Karpas-422 (cell line): ENCODE measurements at regions not wholly inside any gene's neighbourhood (a gene's known extent, or its start where the extent isn't known, plus 50 kb on each side); places are given as distances from the start of the nearest gene placed in this dataset.

Experiments used
- DNase-seq: peaks from one replicate; pipeline ENCODE4 v3.0.0-alpha.2; 2015
- H2AFZ ChIP-seq: fragments of 200-600 bp; sonication (generic); 2 replicates; pipeline ENCODE4 v1.6.1; 2014; ENCODE audit warnings: antibody characterized with exemption, low read length, mixed read lengths
- H3K27ac ChIP-seq: fragments of 200-600 bp; sonication (generic); 2 replicates; pipeline ENCODE4 v1.5.1; 2014; ENCODE audit warnings: mild to moderate bottlenecking, low read length, moderate library complexity
- H3K27me3 ChIP-seq: fragments of 200-600 bp; sonication (generic); 2 replicates; pipeline ENCODE4 v1.6.1; 2014; ENCODE audit warnings: low read length, mixed read lengths
- H3K36me3 ChIP-seq: fragments of 200-600 bp; sonication (generic); 2 replicates; pipeline ENCODE4 v1.6.1; 2014; ENCODE audit warnings: low read length, mixed read lengths; ENCODE audit not compliant: insufficient read depth
- H3K4me1 ChIP-seq: fragments of 200-600 bp; sonication (generic); 2 replicates; pipeline ENCODE4 v1.6.1; 2014; ENCODE audit warnings: mild to moderate bottlenecking, low read length, mixed read lengths
- H3K4me2 ChIP-seq: fragments of 200-600 bp; sonication (generic); 2 replicates; pipeline ENCODE4 v1.6.1; 2014; ENCODE audit warnings: low read length, low read depth, mild to moderate bottlenecking; ENCODE audit not compliant: poor library complexity, severe bottlenecking
- H3K4me3 ChIP-seq: fragments of 200-600 bp; sonication (generic); 2 replicates; pipeline ENCODE4 v1.5.1; 2014; ENCODE audit warnings: mild to moderate bottlenecking, antibody characterized with exemption, low read length, mixed read lengths
- H3K79me2 ChIP-seq: fragments of 200-600 bp; sonication (generic); 2 replicates; pipeline ENCODE4 v1.6.1; 2014; ENCODE audit warnings: mild to moderate bottlenecking, low read length, mixed read lengths
- H3K9ac ChIP-seq: fragments of 200-600 bp; sonication (generic); 2 replicates; pipeline ENCODE4 v1.6.0; 2014; ENCODE audit warnings: low read length
- H3K9me2 ChIP-seq: fragments of 200-600 bp; sonication (generic), shearing (Covaris generic); replicated peaks from 2 replicates; pipeline ENCODE4 v1.6.0; 2014; ENCODE audit warnings: mild to moderate bottlenecking, low read length, moderate library complexity; ENCODE audit not compliant: insufficient read depth
- H3K9me3 ChIP-seq: fragments of 300-700, 200-600 bp; sonication (generic); 2 replicates; pipeline ENCODE4 v1.6.1; 2014; ENCODE audit warnings: low read length, mixed read lengths
- H4K20me1 ChIP-seq: fragments of 200-600 bp; sonication (generic); 2 replicates; pipeline ENCODE4 v1.6.1; 2014; ENCODE audit warnings: mild to moderate bottlenecking, antibody characterized with exemption, low read length, low read depth; ENCODE audit not compliant: insufficient read depth

GRCh38 chr2:215753808-215754207, 259.5 kb downstream of the MREG start:
- Histone ChIP-seq H4K20me1 (no peaks in the 10 kb centered on the region), H3K4me2 (no peak overlapping the region), H3K4me3 (no peak overlapping the region), H2AFZ (no peak overlapping the region), H3K79me2 (no peaks in the 10 kb centered on the region), H3K27me3 (0 out of 2 replicates have a peak, but pooled peaks cover 3% of the 10 kb centered on the region), H3K36me3 (no peaks in the 10 kb centered on the region), H3K4me1 (no peaks in the 10 kb centered on the region), H3K9ac (no peak overlapping the region), H3K9me2 (no peaks in the 10 kb centered on the region), H3K27ac (no peak overlapping the region), H3K9me3 (no peaks in the 10 kb centered on the region)
- no peak for DNase-seq

- 0 out of 2 replicates have a peak, but pooled peaks cover 3% of the 10 kb centered on the region for H3K27me3 ChIP-seq
- H4K20me1 ChIP-seq, result no peaks in the 10 kb centered on the region
- DNase-seq, result no peak
- no peaks in the 10 kb centered on the region for H3K9me2 ChIP-seq
- H3K9me3 ChIP-seq, result no peaks in the 10 kb centered on the region
- no peak overlapping the region for H3K9ac ChIP-seq
- no peak overlapping the region for H3K27ac ChIP-seq
- no peak overlapping the region for H2AFZ ChIP-seq
- H3K4me1 ChIP-seq, result no peaks in the 10 kb centered on the region
- H3K79me2 ChIP-seq, result no peaks in the 10 kb centered on the region
- H3K4me2 ChIP-seq, result no peak overlapping the region
- H3K36me3 ChIP-seq, result no peaks in the 10 kb centered on the region
- H3K4me3 ChIP-seq, result no peak overlapping the region
Observed at GRCh38 chr2:215752991-215753390, 260.4 kb downstream of the MREG start.

GRCh38 chr2:215752436-215752835, 260.9 kb downstream of the MREG start:
- no peak overlapping the region for H3K4me2 ChIP-seq
- DNase-seq, result no peak
- H3K9ac ChIP-seq, result no peak overlapping the region
- no peak overlapping the region for H2AFZ ChIP-seq
- H3K27ac ChIP-seq, result no peak overlapping the region
- H3K79me2 ChIP-seq, result no peaks in the 10 kb centered on the region
- no peaks in the 10 kb centered on the region for H3K9me3 ChIP-seq
- H3K4me3 ChIP-seq, result no peak overlapping the region
- 0 out of 2 replicates have a peak, but pooled peaks cover 3% of the 10 kb centered on the region for H3K27me3 ChIP-seq
- no peaks in the 10 kb centered on the region for H3K36me3 ChIP-seq
- no peaks in the 10 kb centered on the region for H3K4me1 ChIP-seq
- no peaks in the 10 kb centered on the region for H4K20me1 ChIP-seq
- no peaks in the 10 kb centered on the region for H3K9me2 ChIP-seq

GRCh38 chr2:215751911-215752272, 261.5 kb downstream of the MREG start:
- Histone ChIP-seq H2AFZ (no peak overlapping the region), H3K36me3 (no peaks in the 10 kb centered on the region), H3K4me3 (no peak overlapping the region), H3K9me3 (no peaks in the 10 kb centered on the region), H3K4me1 (no peaks in the 10 kb centered on the region), H3K9ac (no peak overlapping the region), H3K79me2 (no peaks in the 10 kb centered on the region), H3K9me2 (no peaks in the 10 kb centered on the region), H3K27ac (no peak overlapping the region), H3K4me2 (no peak overlapping the region), H4K20me1 (no peaks in the 10 kb centered on the region), H3K27me3 (0 out of 2 replicates have a peak, but pooled peaks cover 3% of the 10 kb centered on the region)
- DNase-seq, result no peak

GRCh38 chr2:215751200-215751910, 262.0 kb downstream of the MREG start:
- H3K9me2 ChIP-seq, result no peaks in the 10 kb centered on the region
- H3K4me1 ChIP-seq, result no peaks in the 10 kb centered on the region
- H3K27ac ChIP-seq, result no peak overlapping the region
- H3K9me3 ChIP-seq, result no peaks in the 10 kb centered on the region
- no peak overlapping the region for H2AFZ ChIP-seq
- no peak overlapping the region for H3K9ac ChIP-seq
- no peak overlapping the region for H3K4me2 ChIP-seq
- no peaks in the 10 kb centered on the region for H4K20me1 ChIP-seq
- H3K27me3 ChIP-seq, result 0 out of 2 replicates have a peak, but pooled peaks cover 3% of the 10 kb centered on the region
- H3K4me3 ChIP-seq, result no peak overlapping the region
- no peaks in the 10 kb centered on the region for H3K36me3 ChIP-seq
- H3K79me2 ChIP-seq, result no peaks in the 10 kb centered on the region
- no peak for DNase-seq

- no peaks in the 10 kb centered on the region for H3K4me1 ChIP-seq
- no peaks in the 10 kb centered on the region for H3K36me3 ChIP-seq
- no peak overlapping the region for H3K27ac ChIP-seq
- 0 out of 2 replicates have a peak, but pooled peaks cover 3% of the 10 kb centered on the region for H3K27me3 ChIP-seq
- H3K4me2 ChIP-seq, result no peak overlapping the region
- H3K9me3 ChIP-seq, result no peaks in the 10 kb centered on the region
- no peaks in the 10 kb centered on the region for H3K9me2 ChIP-seq
- H3K79me2 ChIP-seq, result no peaks in the 10 kb centered on the region
- H3K4me3 ChIP-seq, result no peak overlapping the region
- DNase-seq, result no peak
- no peak overlapping the region for H2AFZ ChIP-seq
- H4K20me1 ChIP-seq, result no peaks in the 10 kb centered on the region
- no peak overlapping the region for H3K9ac ChIP-seq
Observed at GRCh38 chr2:215750763-215751162, 262.6 kb downstream of the MREG start.

GRCh38 chr2:215749092-215749957, 264.0 kb downstream of the MREG start:
- Histone ChIP-seq H3K79me2 (no peaks in the 10 kb centered on the region), H2AFZ (no peak overlapping the region), H3K27ac (no peak overlapping the region), H3K9me3 (no peaks in the 10 kb centered on the region), H3K36me3 (no peaks in the 10 kb centered on the region), H3K27me3 (0 out of 2 replicates have a peak, but pooled peaks cover 3% of the 10 kb centered on the region), H3K9me2 (no peaks in the 10 kb centered on the region), H4K20me1 (no peaks in the 10 kb centered on the region), H3K4me3 (no peak overlapping the region), H3K9ac (no peak overlapping the region), H3K4me1 (no peaks in the 10 kb centered on the region), H3K4me2 (no peak overlapping the region)
- no peak for DNase-seq

- DNase-seq, result no peak
- Histone ChIP-seq H3K79me2 (no peaks in the 10 kb centered on the region), H3K4me1 (no peaks in the 10 kb centered on the region), H3K4me3 (no peak overlapping the region), H4K20me1 (no peaks in the 10 kb centered on the region), H3K27me3 (0 out of 2 replicates have a peak, but pooled peaks cover 3% of the 10 kb centered on the region), H2AFZ (no peak overlapping the region), H3K9me2 (no peaks in the 10 kb centered on the region), H3K36me3 (no peaks in the 10 kb centered on the region), H3K27ac (no peak overlapping the region), H3K9me3 (no peaks in the 10 kb centered on the region), H3K4me2 (no peak overlapping the region), H3K9ac (no peak overlapping the region)
Observed at GRCh38 chr2:215748446-215748845, 264.9 kb downstream of the MREG start.
